ENCODE measurements at regions not wholly inside any gene's neighbourhood (a gene's known extent, or its start where the extent isn't known, plus 50 kb on each side); places are given as distances from the start of the nearest gene placed in this dataset.
"Not testable (repeated sequence)": the region's sequence is repeated elsewhere in the genome, so short reads cannot be mapped to it uniquely, and the experiment has no call there.

DNA sequence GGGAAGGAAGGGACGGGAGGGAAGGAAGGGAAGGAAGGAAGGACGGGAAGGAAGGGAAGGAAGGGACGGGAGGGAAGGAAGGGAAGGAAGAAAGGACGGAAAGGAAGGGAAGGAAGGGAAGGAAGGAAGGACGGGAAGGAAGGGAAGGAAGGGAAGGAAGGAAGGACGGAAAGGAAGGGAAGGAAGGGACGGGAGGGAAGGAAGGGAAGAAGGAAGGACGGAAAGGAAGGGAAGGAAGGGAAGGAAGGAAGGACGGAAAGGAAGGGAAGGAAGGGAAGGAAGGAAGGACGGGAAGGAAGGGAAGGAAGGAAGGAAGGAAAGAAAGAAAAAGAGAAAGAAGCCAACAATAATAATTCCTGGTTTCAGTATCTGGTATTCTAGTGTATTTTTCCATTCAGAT, 863.8 kb upstream of the WWC1 start:
- DNase-seq (ENCODE audit: low spot score), result not testable (repeated sequence)

DNA sequence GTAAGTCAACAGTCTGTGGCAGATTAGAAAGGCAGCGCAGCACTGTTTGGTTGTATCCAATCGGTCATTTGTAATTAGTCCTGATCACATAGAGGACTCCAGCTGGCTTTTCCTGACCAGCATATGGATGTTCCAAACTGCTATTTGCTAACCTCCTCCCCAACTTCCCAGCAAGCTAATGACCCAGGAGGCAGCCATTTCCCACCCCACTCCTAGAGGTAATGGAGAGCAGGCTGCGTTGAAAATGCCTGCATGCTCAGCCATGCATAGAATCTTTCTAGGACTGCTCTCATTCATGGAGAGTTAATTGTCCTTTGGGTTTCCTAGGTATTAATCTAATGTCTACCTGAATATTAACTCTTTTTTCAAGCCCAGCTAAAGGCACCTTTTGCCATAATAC, 850.6 kb upstream of the WWC1 start:
- no peak for DNase-seq (ENCODE audit: low spot score)

DNA sequence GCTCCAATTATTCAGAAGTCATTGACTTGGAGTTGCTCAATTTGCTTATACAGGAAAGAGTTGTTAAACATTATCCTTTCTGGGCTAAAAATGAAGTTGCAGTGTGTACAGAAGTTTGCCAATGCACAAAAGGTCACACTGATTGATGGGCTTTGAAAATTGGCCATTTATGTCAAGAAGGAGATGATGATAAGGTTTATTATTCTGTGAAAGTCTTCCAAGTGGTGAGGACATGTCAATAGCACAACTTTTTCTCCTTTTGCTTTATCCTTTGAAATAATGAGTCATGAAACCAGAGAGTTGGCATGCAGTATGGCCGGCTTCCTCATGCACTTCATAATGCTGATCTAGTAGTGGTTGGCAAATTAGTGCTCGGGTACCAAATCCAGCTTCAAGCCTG, 848.5 kb upstream of the WWC1 start:
- no peak for DNase-seq (ENCODE audit: low spot score)

DNA sequence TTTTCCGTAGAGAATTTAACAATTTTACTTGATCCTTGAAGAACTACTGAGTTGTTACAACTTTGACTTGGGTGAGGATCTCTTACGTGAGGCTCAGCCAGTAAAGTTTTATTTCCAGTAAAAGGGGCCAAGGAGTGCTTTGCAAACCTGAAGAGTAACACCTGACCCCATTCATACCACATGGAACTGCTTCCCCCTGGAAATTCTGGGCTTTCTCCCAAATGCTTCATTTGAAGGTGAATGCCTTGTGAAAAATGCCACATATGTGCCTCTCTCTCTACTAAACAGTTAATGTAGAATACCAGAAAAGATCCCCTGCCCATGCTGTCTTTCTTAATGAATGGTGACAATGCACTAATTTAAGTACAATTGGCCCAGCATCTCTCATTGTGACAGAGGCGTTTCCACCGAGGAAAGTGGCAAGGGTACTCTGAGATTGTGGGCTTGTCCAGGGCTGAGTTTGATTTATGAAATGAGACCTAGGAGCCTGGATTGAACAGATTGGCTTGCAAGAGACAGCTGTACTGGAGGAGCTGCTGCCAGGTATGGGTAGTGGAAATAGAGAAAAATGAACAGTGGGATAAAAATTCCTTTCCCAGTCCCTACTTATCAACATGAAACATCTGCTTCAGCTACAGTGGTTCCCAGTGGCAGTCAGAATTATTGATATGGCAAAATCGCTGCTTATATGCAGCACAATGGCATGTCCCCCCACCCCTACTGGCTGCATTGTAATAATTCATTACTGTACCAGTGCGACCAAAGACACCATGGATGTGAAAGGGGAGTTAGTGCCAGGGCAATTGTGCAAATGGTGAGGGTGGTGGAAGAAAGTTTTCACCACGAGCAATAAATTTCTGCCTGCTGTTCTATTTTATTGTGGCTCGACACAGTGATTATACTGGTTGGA, 843.7 kb upstream of the WWC1 start:
- no peak for DNase-seq (ENCODE audit: low spot score)

DNA sequence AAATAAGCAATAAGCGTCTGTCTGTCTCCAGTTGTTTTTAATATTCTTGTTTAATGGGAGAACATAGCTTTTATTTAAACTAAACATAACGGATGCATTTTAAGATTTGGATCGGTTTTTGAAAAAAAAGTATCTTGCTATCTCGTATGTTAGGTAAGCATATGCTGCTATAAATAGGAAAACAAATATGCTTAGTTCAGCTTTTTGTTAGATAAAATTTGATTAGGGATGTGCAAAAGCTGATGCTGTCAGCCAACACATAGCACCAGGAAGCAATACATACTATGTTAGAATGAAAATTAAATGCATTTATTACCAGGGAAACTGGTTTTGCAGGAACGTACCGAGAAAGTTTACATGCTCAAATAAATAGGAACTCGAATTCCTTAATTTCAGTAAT, 843.1 kb upstream of the WWC1 start:
- DNase-seq (ENCODE audit: low spot score), result no peak

DNA sequence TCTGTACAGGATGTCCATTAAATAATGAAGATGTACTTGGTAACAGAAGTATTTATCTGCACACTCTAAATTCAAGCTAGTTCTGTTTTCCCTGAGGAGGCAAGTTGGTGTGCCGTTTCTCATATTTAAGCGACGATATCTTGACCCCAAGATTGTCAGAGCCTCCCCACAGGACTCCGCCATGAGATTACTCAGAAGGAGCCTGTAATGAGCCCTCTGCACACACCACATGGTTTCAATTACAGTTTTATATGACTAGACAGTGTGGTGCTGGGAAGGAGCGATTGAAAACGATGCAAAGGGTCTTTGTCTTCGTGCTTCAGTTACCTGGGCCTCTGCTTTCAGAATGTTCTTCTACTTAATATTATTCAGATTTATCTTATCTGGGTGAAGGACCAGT, 840.4 kb upstream of the WWC1 start:
- DNase-seq (ENCODE audit: low spot score), result no peak

DNA sequence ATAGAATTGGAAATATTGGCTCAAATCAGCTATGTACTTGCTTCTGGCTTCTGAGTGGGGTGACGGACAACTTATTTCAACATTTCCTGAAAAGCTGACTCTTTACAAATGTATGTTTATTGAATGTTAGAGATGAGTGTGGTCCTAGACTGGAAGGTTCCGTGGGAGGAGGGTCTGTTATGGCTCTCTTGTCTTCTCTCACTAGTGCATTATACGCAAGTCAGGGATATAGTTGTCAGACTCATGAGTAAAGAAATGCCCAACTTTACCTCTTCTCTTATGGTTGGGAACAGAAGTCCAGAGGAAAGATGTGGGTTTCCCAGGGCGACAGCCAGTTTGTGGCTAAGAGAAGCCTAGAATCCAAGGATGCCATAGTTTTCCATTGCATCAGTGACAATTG, 839.3 kb upstream of the WWC1 start:
- no peak for DNase-seq (ENCODE audit: low spot score)

DNA sequence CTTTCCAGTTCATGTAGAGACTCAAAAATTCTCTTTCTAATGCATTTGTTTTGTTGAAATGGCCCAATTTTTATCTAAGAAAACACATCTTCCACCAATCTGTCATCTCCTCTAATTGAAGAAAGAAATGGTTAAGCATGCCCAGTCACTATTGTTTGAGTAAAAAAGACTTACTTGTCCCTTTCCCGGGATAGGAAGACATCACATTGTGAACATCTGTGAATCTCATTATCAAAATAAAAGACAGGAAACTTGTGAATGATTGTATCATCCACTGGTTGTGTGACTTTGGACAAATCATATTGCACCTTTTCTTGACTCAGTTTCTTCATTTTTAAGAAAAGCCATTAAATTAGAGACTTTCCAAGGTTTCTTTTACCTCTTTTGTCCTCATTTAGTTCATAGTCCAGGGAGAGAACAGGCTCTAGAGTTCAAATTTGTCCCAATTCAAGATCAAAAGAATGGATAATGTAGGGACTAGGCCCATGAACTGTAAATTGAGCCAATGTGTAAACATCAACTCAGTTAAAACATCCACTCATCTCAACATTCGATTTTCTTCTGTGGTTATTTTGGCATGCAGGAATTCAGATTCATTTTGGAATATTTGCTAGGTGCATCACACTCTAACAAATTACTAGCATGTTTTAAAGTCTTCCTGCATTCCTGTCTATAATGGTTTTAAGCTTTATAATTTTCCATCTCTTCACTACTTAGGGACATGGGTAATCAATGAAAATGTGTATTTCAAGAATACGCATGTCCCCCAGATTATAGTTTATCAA, 838.0 kb upstream of the WWC1 start:
- no peak for DNase-seq (ENCODE audit: low spot score)

DNA sequence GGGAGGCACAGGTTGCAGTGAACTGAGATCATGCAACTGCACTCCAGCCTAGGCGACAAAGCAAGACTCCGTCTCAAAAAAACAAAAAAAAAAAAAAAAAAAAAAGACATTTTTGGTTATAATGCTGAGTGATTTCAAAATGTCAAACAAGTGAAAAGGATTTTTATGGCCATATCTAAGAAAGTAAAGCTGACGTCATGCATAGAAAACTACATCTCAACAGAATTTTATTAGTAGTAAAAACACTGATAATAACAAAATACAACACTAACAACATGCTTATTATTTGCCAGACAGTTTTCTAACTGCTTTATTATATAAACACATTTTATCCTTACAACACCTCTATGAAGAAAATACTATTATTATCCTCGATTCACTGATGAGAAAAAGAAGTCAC, 833.0 kb upstream of the WWC1 start:
- DNase-seq (ENCODE audit: low spot score), result no peak

DNA sequence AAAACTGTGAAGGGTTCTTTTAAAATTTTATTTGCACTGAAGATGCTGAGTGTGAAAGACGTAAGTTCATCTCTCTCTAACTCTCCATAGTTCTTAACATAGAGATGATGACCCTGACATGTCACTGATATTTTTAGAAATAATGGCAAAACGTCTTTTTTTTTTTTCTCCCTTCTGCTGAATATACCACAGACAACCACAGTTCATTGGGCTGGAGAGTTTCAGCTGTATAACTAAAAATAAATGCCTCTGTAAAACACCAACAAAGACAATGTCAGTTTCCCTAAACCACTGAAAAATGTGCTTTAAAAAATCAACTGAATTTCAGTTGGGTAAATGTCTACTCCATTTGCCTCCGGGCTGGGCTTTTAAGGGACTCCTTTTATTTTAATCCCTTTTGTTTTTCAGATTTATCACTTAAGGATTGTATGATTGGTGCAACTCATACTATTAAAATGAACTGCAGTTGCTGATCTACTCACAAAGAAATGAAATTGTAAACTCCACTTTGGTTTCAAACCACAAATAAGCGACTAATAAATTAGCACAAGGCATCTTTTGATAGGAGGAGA, 830.9 kb upstream of the WWC1 start:
- DNase-seq (ENCODE audit: low spot score), result no peak

DNA sequence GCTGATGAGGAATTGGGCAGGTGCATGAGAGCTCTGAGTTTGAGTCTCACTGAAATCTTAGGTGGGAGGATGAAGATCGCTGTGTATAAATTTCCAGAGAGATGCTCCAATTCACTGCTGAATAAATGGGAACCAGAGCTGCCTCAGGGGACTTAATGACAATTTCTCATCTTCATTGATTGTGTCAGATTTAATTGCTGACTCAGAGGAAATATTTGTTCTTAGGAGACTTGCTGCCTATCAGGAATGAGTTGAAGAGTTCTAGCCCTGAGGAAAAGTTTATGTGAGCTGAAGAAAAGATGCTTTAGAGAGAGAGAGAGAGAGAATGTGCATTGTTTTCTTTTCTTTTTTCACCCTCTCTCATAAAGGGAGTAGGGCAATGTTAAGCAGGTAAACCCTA, 827.5 kb upstream of the WWC1 start:
- DNase-seq (ENCODE audit: low spot score), result no peak

DNA sequence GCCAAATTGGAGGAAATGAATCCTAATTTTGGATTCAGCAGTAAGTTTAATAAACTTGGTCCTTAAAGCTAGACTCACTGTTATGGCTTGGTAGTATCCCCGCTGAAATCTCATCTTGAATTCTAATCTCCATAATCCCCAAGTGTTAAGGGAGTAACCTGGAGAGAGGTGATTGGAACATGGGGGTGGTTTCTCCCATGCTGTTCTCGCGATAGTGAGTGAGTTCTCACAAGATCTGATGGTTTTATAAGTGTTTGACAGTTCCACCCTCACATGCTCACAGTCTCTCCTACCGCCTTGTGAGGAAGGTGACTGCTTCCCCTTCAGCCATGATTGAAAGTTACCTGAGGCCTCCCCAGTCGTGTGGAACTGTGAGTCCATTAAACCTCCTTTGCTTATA, 824.5 kb upstream of the WWC1 start:
- DNase-seq (ENCODE audit: low spot score), result no peak

DNA sequence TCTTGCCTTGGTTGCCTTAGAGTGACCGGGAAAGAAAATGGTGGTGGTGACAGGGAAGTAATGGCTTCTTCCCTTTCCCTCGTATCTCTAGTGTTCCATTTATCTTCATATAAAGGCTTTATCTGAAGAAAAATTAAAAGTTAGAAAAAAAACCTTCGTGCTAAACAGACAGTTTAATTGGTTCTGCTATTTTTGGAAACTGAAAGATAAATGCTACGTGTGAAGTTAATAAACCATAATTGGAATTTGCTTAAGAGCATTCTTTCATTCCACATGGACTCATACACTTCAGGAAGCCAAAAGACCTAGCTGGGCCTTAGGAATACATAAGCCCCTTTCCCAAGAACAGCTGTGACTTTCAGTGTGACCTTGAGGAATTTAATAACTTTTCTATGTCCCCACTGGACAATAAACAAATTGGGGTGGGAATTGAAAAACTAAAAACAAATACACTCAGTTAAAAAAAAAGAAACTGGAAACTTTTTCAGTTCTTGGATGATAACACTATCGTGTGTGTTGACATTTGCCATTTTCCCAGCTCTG, 818.8 kb upstream of the WWC1 start:
- no peak for DNase-seq (ENCODE audit: low spot score)

DNA sequence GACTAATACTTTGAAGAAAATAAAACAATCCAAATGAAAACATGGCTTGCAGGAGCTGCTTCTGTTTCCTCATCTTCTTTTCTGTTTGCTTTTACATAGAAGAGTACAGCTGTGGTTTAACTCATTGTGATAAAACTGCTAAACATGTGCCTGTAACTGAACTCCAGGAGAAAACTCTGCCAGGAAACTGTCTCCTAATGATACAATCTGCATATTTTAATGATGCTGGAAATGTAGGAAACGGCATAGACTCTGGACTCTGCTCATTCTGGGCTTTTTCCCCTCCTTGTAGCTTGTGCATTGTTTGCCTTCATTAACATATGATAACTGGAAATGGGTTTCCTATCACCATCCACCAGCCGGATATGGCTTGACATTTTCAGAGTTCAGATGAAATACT, 813.3 kb upstream of the WWC1 start:
- no peak for DNase-seq (ENCODE audit: low spot score)

DNA sequence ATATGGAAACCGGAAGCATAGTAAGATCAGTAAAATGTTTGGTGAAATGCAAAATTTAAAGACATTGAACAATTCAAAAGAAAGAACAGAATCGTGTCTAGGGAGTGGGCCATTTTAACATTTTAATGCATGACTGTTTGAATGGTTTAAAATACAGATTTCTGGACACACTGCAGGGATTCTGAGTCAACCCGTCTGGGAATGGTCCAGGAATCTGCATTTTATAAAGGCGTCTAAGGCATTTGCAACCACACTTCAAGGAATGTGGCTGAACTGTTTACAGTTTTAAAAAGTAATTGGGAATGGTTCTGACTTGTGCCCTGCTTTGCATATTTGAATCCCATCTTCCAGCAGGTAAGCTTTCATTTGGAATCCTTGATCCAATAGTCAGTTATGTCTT, 811.7 kb upstream of the WWC1 start:
- no peak for DNase-seq (ENCODE audit: low spot score)

DNA sequence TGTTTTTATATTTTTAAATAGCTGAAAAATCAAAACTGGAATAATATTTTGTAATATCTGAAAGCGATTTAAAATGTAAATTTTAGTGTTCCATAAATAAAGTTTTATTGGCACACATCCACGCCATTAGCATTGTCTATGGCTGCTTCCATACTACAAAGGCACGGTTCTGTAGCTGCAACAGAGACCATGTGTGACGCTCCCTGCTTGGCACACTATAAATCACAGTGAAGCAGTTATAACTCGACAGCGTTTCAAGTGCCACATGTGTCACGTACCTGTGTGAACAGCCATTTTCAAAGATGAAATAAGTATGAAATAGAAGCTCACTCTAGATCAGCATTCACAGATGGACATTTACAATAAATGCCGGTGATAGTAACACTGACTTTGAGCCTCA, 810.1 kb upstream of the WWC1 start:
- DNase-seq (ENCODE audit: low spot score), result no peak

DNA sequence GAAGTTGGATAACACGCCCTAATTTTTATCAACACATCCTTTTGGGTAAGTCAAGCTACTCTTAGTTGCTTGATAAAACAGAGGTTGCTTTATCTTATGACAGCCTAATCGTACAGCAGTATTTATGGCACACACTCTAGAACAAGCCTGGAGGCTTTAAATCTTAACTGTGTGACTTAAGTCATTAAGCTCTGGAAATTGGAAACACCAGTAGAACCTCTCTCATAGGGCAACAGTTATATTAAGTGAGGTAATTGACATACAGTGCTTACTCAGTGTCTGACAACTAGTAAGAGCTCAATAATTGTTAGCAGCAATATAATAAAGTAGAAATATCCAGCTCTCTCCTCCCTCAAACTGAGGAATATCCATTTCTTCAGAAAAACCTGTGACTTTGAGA, 808.9 kb upstream of the WWC1 start:
- DNase-seq (ENCODE audit: low spot score), result no peak

DNA sequence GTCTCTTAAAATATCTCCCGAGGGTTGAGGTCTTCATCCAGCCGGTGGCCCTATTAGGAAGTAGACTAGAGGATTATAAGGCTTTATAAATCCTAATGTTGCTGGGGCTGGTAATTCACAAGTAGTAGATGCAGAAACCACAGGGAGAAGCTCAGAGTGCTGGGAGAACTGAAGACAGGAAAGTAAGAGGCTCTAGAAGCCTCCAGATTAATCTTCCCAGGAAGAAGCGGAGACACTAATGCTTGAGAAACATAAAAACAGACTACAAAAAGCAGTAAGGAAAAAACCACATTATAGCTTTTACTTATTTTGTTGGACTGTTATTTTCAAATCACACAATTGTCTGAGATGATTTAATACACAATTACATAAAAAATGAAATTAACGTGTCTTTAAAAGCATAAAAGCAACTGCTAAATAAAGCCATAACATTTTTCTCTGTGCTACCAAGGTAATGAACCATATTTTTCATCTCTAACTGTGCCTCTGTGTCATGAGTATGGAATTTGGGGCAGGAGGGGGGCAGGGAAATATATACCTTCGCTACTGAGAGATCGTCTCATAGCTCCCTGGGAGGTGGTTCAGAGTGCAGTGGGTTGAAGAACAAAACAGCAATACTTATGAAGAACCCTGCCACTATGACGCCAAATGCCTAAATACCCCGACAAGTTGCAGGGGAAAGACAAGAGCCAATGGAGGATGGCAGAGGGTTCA, 806.2 kb upstream of the WWC1 start:
- DNase-seq (ENCODE audit: low spot score), result no peak

DNA sequence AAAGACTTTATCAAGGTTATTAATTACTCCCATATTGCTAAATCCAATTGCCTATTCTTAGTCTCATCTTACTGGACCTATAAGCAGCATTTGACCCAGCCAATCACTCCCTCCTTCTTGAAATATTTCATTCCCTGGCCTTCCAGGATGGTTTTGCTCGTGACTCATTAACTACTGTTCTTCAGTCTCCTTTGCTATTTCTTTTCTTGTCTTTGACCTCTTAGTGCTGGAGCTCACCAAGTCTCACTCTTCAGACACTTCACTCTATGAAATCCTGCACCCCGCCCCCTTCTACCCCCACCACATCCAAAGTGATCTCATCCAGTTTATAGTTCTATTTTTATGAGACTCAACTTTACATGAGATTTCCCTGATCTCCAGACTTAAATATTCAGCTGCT, 803.1 kb upstream of the WWC1 start:
- DNase-seq (ENCODE audit: low spot score), result no peak

DNA sequence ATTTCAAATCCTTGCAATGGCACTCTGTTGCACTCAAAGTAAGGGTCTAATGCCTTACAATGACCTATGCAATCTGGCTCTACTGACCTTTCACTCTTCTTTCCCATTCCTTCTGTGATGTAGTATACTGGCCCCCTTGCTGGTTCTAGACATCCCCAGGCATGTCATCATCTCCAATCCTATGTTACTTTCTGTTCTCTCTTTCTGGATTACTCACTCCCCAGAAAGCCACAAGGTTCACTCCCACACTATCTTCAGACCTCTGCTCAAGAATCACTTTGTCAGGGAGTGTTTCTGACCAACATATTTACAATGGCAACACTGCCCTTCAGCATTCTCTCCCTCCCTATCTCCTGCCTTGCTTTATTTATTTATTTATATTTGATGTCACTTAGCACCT, 802.2 kb upstream of the WWC1 start:
- DNase-seq (ENCODE audit: low spot score), result no peak

DNA sequence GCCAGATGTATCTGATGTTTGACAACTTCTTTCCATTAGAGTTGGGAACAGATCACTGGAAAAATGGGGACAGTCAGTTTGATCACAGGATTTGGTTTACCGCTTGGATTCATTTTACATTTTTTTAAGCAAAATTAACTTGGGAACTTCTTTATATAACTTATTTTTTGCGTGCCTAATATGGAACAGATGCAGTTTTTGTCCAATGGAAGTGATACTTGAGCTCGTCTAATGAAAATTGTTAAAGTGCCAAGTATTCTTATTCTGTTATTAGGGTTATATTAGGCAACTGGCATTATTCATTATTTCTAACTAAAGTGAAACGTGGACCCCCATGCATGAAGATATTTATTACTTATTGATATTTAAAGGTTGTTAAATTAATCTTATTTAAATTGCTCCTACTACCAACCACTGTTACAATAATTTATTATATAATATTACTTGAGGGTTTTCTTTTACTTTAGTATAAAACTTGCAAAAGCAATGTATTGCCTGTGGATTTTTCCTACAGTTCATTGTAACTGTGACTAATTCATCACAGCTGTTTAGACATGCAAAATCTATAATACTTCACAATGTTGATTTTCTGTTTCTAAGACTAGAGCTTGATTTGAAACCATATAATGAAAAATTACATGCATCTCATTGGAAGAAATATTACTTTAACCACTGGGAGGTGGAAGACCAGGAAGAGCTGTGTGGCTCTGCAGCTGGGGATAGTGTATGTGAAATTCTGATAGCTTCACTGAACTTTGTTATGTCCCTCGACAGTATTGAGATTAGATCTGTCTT, 787.3 kb upstream of the WWC1 start:
- no peak for DNase-seq (ENCODE audit: low spot score)

All from COLO829 (cell line).